Upper lobe of left lung (tissue), 4 donors: ENCODE measurements at regions not wholly inside any gene's neighbourhood (a gene's known extent, or its start where the extent isn't known, plus 50 kb on each side); places are given as distances from the start of the nearest gene placed in this dataset.
"Not testable (repeated sequence)": the region's sequence is repeated elsewhere in the genome, so short reads cannot be mapped to it uniquely, and the experiment has no call there.

Experiments used
- EP300 ChIP-seq, 4 donors: sonication (generic); formaldehyde crosslinking; IDR thresholded peaks; one replicate each; pipeline ENCODE4 v1.5.1; 2017; ENCODE audit warnings: antibody characterized with exemption in 4 of 4, control low read depth in 2 of 4
- POLR2A ChIP-seq, 4 donors: fragments of 450-650 bp; IDR thresholded peaks; one replicate each; pipeline ENCODE4 v1.5.1; 2016 to 2017; ENCODE audit warnings: antibody characterized with exemption in 4 of 4, mild to moderate bottlenecking in 2 of 4
- TF ChIP-seq, protein P1 (sequence below), 6 experiments: fragments of 450-650 bp in 4 of 6; fragments of 200-600 bp in 2 of 6; sonication (generic) in 2 of 6; IDR thresholded peaks; one replicate each; pipeline ENCODE4 v1.5.1; 2016 to 2019; ENCODE audit warnings: antibody characterized with exemption in 6 of 6

DNA sequence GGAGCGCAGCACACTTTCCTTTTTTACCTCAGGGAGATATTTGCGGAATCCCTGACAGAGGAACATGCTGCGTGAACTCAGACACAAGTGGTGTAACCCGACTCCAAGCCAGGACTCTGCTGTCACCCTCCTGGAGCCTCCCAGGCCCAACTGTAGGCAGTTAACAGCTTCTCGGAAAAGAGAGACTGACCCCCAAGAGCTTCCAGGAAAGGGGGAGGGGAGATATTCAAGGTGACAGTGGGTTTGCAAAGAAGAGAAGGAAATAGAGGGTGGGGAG lies 103.1 kb upstream of the NBPF26 start:
- not testable (repeated sequence) for TF ChIP-seq POLR2A, EP300 (IDR thresholded peaks at IDR 0.05)
- TF ChIP-seq, protein P1, sequence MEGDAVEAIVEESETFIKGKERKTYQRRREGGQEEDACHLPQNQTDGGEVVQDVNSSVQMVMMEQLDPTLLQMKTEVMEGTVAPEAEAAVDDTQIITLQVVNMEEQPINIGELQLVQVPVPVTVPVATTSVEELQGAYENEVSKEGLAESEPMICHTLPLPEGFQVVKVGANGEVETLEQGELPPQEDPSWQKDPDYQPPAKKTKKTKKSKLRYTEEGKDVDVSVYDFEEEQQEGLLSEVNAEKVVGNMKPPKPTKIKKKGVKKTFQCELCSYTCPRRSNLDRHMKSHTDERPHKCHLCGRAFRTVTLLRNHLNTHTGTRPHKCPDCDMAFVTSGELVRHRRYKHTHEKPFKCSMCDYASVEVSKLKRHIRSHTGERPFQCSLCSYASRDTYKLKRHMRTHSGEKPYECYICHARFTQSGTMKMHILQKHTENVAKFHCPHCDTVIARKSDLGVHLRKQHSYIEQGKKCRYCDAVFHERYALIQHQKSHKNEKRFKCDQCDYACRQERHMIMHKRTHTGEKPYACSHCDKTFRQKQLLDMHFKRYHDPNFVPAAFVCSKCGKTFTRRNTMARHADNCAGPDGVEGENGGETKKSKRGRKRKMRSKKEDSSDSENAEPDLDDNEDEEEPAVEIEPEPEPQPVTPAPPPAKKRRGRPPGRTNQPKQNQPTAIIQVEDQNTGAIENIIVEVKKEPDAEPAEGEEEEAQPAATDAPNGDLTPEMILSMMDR (IDR thresholded peaks at IDR 0.05): not testable (repeated sequence)
